ENCODE measurements at regions not wholly inside any gene's neighbourhood (a gene's known extent, or its start where the extent isn't known, plus 50 kb on each side); places are given as distances from the start of the nearest gene placed in this dataset.

DNA sequence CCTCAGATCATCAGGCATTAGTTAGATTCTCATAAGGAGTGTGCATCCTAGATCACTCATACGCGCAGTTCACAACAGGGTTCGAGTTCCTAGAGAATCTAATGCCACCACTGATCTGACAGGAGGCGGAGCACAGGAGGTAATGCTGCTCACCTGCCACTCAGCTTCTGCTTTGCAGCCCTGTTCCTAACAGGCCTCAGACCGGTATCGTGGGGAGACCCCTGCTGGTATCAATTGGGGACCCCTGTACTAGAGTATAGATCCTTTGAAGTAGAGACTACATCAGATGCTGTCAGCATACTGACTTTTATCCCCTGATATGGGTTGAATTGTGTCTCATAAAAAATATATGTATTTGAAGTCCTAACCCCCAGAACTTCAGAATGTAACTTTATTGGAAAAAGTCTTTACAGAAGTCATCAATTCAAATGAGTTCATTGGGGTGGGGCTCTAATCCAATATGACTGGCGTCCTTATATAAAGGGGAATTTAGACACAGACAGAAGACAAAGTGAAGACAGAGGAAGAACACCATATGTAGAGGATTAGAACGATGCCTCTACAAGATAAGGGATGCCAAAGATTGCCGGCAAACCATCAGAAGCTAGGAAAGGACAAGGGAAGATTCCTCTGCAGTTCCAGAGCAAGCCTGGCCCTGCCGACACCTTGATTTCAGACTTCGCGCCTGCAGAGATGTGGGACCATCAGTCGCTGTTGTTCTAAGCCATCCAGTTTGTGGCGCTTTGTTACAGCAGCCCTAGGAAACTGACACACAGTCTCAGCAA lies 104.4 kb upstream of the BTBD3 start:
- Histone ChIP-seq H3K9me3 (replicated peaks; ENCODE audit: control insufficient read depth, insufficient read depth, low read length) (no peaks in the 10 kb centered on the region), H4K20me1 (ENCODE audit: control insufficient read depth, insufficient read depth) (no peaks in the 10 kb centered on the region), H3K36me3 (ENCODE audit: control insufficient read depth in 2 of 2, insufficient read depth in 2 of 2, low read length in 1 of 2) (no peaks in the 10 kb centered on the region), H2AFZ (ENCODE audit: control insufficient read depth, low read depth, low read length) (no peak overlapping the region), H3K4me2 (ENCODE audit: control insufficient read depth, insufficient read depth) (no peak overlapping the region), H3K4me1 (ENCODE audit: control insufficient read depth, insufficient read depth, low read length) (no peaks in the 10 kb centered on the region), H3K79me2 (ENCODE audit: control insufficient read depth, insufficient read depth, low read length) (no peaks in the 10 kb centered on the region), H3K4me3 (no peak overlapping the region), H3K27me3 (replicated peaks in 1 of 2; ENCODE audit: control insufficient read depth in 2 of 2, insufficient read depth in 2 of 2, low read length in 1 of 2) (no peaks in the 10 kb centered on the region), H3K27ac (ENCODE audit: control insufficient read depth, insufficient read depth) (no peak overlapping the region), H3K9ac (ENCODE audit: control insufficient read depth, insufficient read depth, low read length) (no peak overlapping the region)
- CTCF ChIA-PET: no interaction called here
- POLR2A ChIA-PET: no interaction called here
- FAIRE-seq (no peak), ATAC-seq (no peak), DNase-seq (ENCODE audit: low read depth, low spot score) (no peak)
- RAD21 ChIA-PET (ENCODE audit: unreplicated experiment): no interaction called here
- WGBS (ENCODE audit: insufficient coverage, insufficient replicate concordance, low lambda C conversion rate, missing lambda C conversion rate): 50% methylated on average over 14 of the region's 14 CpGs
- in situ Hi-C loops (cut with MboI) (no loop called here), intact Hi-C loops (cut with micrococcal nuclease; ENCODE audit: unreplicated experiment) (no loop called here)
- TF ChIP-seq GABPA (IDR thresholded peaks at IDR 0.05; ENCODE audit: low read depth) (no peak), POLR2A (IDR thresholded peaks at IDR 0.05; ENCODE audit: low read depth, low read length) (no peak), ETV6 (conservative IDR thresholded peaks at IDR 0.05 in 1 of 2, IDR thresholded peaks at IDR 0.05 in 1 of 2; ENCODE audit: borderline replicate concordance in 1 of 2, low read depth in 1 of 2) (no peak), MYB (IDR thresholded peaks at IDR 0.05; ENCODE audit: borderline replicate concordance, low read depth, low read length) (no peak)
- TF ChIP-seq, protein P1, sequence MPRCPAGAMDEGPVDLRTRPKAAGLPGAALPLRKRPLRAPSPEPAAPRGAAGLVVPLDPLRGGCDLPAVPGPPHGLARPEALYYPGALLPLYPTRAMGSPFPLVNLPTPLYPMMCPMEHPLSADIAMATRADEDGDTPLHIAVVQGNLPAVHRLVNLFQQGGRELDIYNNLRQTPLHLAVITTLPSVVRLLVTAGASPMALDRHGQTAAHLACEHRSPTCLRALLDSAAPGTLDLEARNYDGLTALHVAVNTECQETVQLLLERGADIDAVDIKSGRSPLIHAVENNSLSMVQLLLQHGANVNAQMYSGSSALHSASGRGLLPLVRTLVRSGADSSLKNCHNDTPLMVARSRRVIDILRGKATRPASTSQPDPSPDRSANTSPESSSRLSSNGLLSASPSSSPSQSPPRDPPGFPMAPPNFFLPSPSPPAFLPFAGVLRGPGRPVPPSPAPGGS (IDR thresholded peaks at IDR 0.05; ENCODE audit: borderline replicate concordance, insufficient read depth, low read depth, low read length, poor library complexity, severe bottlenecking): no peak
- SMC1A ChIA-PET (ENCODE audit: uncharacterized antibody, unreplicated experiment): no interaction called here
- no TSS peak for BruUV-seq (replicated peaks)

DNA sequence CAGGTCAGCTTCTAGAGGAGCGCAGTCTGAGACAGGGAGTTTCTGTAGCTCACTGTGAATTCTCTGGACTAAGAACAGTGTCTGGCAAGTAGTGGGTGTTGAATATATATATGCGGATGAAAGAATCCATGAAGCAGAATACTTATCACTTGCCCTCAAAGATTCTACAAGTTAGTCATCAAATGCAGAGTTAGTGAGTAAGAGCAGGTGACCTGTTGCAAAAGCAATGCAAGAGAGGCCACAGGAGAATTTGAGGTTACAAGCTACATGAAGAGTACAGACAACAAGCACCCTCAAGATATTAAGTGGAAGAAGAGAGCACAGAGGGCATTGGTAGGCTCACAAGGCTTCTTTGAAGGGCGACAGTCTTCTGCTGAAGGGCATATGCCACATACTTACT lies 103.4 kb upstream of the BTBD3 start:
- Histone ChIP-seq H4K20me1 (ENCODE audit: control insufficient read depth, insufficient read depth) (no peaks in the 10 kb centered on the region), H3K27me3 (replicated peaks in 1 of 2; ENCODE audit: control insufficient read depth in 2 of 2, insufficient read depth in 2 of 2, low read length in 1 of 2) (no peaks in the 10 kb centered on the region), H3K27ac (ENCODE audit: control insufficient read depth, insufficient read depth) (no peak overlapping the region), H3K4me1 (ENCODE audit: control insufficient read depth, insufficient read depth, low read length) (no peaks in the 10 kb centered on the region), H3K36me3 (ENCODE audit: control insufficient read depth in 2 of 2, insufficient read depth in 2 of 2, low read length in 1 of 2) (no peaks in the 10 kb centered on the region), H2AFZ (ENCODE audit: control insufficient read depth, low read depth, low read length) (no peak overlapping the region), H3K4me2 (ENCODE audit: control insufficient read depth, insufficient read depth) (no peak overlapping the region), H3K9me3 (replicated peaks; ENCODE audit: control insufficient read depth, insufficient read depth, low read length) (no peaks in the 10 kb centered on the region), H3K9ac (ENCODE audit: control insufficient read depth, insufficient read depth, low read length) (no peak overlapping the region), H3K4me3 (no peak overlapping the region), H3K79me2 (ENCODE audit: control insufficient read depth, insufficient read depth, low read length) (no peaks in the 10 kb centered on the region)
- ChIA-PET CTCF (no interaction called here), SMC1A (ENCODE audit: uncharacterized antibody, unreplicated experiment) (no interaction called here), RAD21 (ENCODE audit: unreplicated experiment) (no interaction called here), POLR2A (no interaction called here)
- TF ChIP-seq, protein P2, sequence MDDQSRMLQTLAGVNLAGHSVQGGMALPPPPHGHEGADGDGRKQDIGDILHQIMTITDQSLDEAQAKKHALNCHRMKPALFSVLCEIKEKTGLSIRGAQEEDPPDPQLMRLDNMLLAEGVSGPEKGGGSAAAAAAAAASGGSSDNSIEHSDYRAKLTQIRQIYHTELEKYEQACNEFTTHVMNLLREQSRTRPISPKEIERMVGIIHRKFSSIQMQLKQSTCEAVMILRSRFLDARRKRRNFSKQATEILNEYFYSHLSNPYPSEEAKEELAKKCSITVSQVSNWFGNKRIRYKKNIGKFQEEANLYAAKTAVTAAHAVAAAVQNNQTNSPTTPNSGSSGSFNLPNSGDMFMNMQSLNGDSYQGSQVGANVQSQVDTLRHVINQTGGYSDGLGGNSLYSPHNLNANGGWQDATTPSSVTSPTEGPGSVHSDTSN (IDR thresholded peaks at IDR 0.05; ENCODE audit: insufficient replicate concordance, low read depth, low read length): no peak
- no peak for TF ChIP-seq KLF5 (IDR thresholded peaks at IDR 0.05; ENCODE audit: partially characterized antibody)
- no peak for TF ChIP-seq JUNB (IDR thresholded peaks at IDR 0.05)
- FAIRE-seq (no peak), DNase-seq (ENCODE audit: low read depth, low spot score) (no peak), ATAC-seq (no peak)
- WGBS (ENCODE audit: insufficient coverage, insufficient replicate concordance, low lambda C conversion rate, missing lambda C conversion rate): 51% methylated on average over 3 of the region's 3 CpGs
- in situ Hi-C loops (cut with MboI): no loop called here
- intact Hi-C loops (cut with micrococcal nuclease; ENCODE audit: unreplicated experiment): no loop called here
- BruUV-seq (replicated peaks): no TSS peak

Measured in GM12878 (cell line).